D721Med (cell line): ENCODE measurements at regions not wholly inside any gene's neighbourhood (a gene's known extent, or its start where the extent isn't known, plus 50 kb on each side); places are given as distances from the start of the nearest gene placed in this dataset.
"Not testable (repeated sequence)": the region's sequence is repeated elsewhere in the genome, so short reads cannot be mapped to it uniquely, and the experiment has no call there.

ENCODE experiments used
- DNase-seq: peaks from one replicate; pipeline ENCODE4 v3.0.0; 2011; ENCODE audit warnings: low spot score; ENCODE audit not compliant: insufficient read length
- FAIRE-seq: peaks from 2 replicates; lab custom pipeline; 2011; peaks lifted over from hg19 to GRCh38; lab: Jason Lieb, UNC
- TF ChIP-seq, protein P1 (sequence below): IDR thresholded peaks from 2 replicates; pipeline ENCODE4 v1.5.1; 2012; ENCODE audit warnings: mild to moderate bottlenecking, control low read depth; ENCODE audit not compliant: insufficient read depth; ENCODE audit errors: missing control alignments

GRCh38 chr6:80501636-80502035 lies 395.2 kb downstream of the BCKDHB start:
- TF ChIP-seq, protein P1, sequence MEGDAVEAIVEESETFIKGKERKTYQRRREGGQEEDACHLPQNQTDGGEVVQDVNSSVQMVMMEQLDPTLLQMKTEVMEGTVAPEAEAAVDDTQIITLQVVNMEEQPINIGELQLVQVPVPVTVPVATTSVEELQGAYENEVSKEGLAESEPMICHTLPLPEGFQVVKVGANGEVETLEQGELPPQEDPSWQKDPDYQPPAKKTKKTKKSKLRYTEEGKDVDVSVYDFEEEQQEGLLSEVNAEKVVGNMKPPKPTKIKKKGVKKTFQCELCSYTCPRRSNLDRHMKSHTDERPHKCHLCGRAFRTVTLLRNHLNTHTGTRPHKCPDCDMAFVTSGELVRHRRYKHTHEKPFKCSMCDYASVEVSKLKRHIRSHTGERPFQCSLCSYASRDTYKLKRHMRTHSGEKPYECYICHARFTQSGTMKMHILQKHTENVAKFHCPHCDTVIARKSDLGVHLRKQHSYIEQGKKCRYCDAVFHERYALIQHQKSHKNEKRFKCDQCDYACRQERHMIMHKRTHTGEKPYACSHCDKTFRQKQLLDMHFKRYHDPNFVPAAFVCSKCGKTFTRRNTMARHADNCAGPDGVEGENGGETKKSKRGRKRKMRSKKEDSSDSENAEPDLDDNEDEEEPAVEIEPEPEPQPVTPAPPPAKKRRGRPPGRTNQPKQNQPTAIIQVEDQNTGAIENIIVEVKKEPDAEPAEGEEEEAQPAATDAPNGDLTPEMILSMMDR: no peak
- DNase-seq: no peak
- FAIRE-seq: no peak

GRCh38 chr6:80497696-80498486 lies 391.4 kb downstream of the BCKDHB start:
- not testable (repeated sequence) for FAIRE-seq, DNase-seq

GRCh38 chr6:80489911-80490635 lies 383.6 kb downstream of the BCKDHB start:
- TF ChIP-seq, protein P1: no peak
- DNase-seq (no peak), FAIRE-seq (no peak)

- TF ChIP-seq, protein P1: no peak
- FAIRE-seq: no peak
- DNase-seq: no peak
Measured at GRCh38 chr6:80488190-80488589, 381.7 kb downstream of the BCKDHB start.

GRCh38 chr6:80485494-80485893 lies 379.0 kb downstream of the BCKDHB start:
- FAIRE-seq, DNase-seq: not testable (repeated sequence)

GRCh38 chr6:80482056-80482455 lies 375.6 kb downstream of the BCKDHB start:
- FAIRE-seq: no peak
- no peak for DNase-seq
- TF ChIP-seq, protein P1: no peak

DNA sequence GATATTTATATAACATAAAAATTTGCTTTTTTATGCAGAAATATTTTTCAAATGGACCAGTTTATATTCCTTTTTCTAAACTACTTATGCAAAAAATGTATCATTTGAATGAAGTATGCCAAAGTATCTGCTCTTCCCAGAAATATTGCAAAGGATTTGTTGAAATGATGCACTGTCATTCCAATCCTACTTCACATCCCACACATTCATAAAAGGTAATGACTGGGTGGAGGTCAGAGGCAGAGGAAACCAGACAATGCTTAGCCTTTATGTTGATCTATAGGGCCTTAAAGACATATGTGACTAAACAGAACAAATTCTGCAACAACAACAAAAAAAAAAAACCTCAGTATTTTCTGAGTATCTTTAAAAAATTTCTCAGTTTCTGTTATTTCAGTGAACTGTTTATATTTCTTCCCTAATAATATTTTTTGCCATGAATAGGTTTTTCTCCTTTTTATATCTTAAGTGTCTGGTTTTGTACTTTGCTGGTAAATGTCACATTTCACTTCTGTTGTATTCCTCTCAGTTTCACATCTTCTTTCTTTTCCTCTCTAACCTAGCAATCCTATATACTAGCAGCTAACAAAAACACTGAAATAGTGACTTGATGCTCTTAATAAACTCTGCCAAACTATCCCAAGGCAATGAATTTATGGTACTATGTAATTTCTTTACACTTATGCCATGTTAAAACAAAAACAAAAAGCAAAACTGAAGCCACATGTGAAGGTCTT lies 374.1 kb downstream of the BCKDHB start:
- FAIRE-seq (no peak), DNase-seq (no peak)
- TF ChIP-seq, protein P1: no peak
